OCI-LY3 (cell line): ENCODE measurements at regions not wholly inside any gene's neighbourhood (a gene's known extent, or its start where the extent isn't known, plus 50 kb on each side); places are given as distances from the start of the nearest gene placed in this dataset.

ENCODE experiments used
- H2AFZ ChIP-seq: fragments of 200-600, 300-600 bp; shearing (Covaris generic); 2 replicates; pipeline ENCODE4 v1.6.0; 2014; ENCODE audit warnings: antibody characterized with exemption, low read depth, low read length
- H3K27ac ChIP-seq: fragments of 200-600, 300-600 bp; sonication (generic); 2 replicates; pipeline ENCODE4 v1.5.1; 2014; ENCODE audit warnings: mild to moderate bottlenecking, low read length, moderate library complexity, mixed read lengths
- H3K27me3 ChIP-seq: fragments of 200-600, 300-600 bp; sonication (generic); 2 replicates; pipeline ENCODE4 v1.6.1; 2014; ENCODE audit warnings: low read depth, low read length, mixed read lengths
- H3K36me3 ChIP-seq: fragments of 200-600, 300-600 bp; sonication (generic); replicated peaks from 2 replicates; pipeline ENCODE3; 2014; ENCODE audit warnings: low read depth, low read length, mixed read lengths
- H3K4me1 ChIP-seq: fragments of 300-600, 200-600 bp; sonication (generic); 2 replicates; pipeline ENCODE4 v1.6.1; 2014; ENCODE audit warnings: low read length, mixed read lengths
- H3K4me2 ChIP-seq: fragments of 200-600, 300-600 bp; sonication (generic); 2 replicates; pipeline ENCODE4 v1.6.1; 2014; ENCODE audit warnings: low read length, mixed read lengths
- H3K4me3 ChIP-seq: fragments of 300-600, 200-600 bp; sonication (generic); 2 replicates; pipeline ENCODE4 v1.5.1; 2014; ENCODE audit warnings: antibody characterized with exemption, mild to moderate bottlenecking, low read length, moderate library complexity
- H3K79me2 ChIP-seq: fragments of 300-600, 200-600 bp; shearing (Covaris generic); 2 replicates; pipeline ENCODE4 v1.6.1; 2014; ENCODE audit warnings: mild to moderate bottlenecking, low read length, mixed read lengths
- H3K9ac ChIP-seq: fragments of 300-600, 200-600 bp; shearing (Covaris generic); 2 replicates; pipeline ENCODE4 v1.6.0; 2014; ENCODE audit warnings: mild to moderate bottlenecking, low read length, moderate library complexity
- H3K9me3 ChIP-seq: fragments of 200-600, 300-600 bp; shearing (Covaris generic); 2 replicates; pipeline ENCODE4 v1.6.1; 2014; ENCODE audit warnings: low read length, mixed read lengths; ENCODE audit not compliant: insufficient read depth
- H4K20me1 ChIP-seq: fragments of 200-600, 300-600 bp; sonication (generic); 2 replicates; pipeline ENCODE4 v1.6.1; 2016; ENCODE audit warnings: low read length, mixed read lengths; ENCODE audit not compliant: insufficient read depth
- CTCF ChIP-seq: fragments of 200-600, 300-600 bp; sonication (generic); IDR thresholded peaks from 2 replicates; pipeline ENCODE4 v1.5.1; 2014; ENCODE audit warnings: antibody characterized with exemption, low read length, low read depth
- EZH2phosphoT487 ChIP-seq: fragments of 200-600 bp; shearing (Covaris generic); IDR thresholded peaks from 2 replicates; pipeline ENCODE4 v1.6.1; 2018; ENCODE audit warnings: antibody characterized with exemption, mixed run types, low read depth

GRCh38 chr14:54256156-54256555 lies 140.7 kb upstream of the CDKN3 start:
- Histone ChIP-seq H3K4me1 (peaks cover 12% of the 10 kb centered on the region), H3K27ac (no peak overlapping the region), H3K4me3 (no peak overlapping the region), H3K27me3 (no peaks in the 10 kb centered on the region), H3K4me2 (no peak overlapping the region), H3K36me3 (no peaks in the 10 kb centered on the region), H4K20me1 (no peaks in the 10 kb centered on the region), H3K9ac (no peak overlapping the region), H3K9me3 (no peaks in the 10 kb centered on the region), H3K79me2 (no peaks in the 10 kb centered on the region), H2AFZ (no peak overlapping the region)
- TF ChIP-seq EZH2phosphoT487 (no peak), CTCF (no peak)

- Histone ChIP-seq H3K9ac (no peak overlapping the region), H3K79me2 (no peaks in the 10 kb centered on the region), H2AFZ (no peak overlapping the region), H3K36me3 (no peaks in the 10 kb centered on the region), H4K20me1 (no peaks in the 10 kb centered on the region), H3K4me1 (peaks cover 12% of the 10 kb centered on the region), H3K4me3 (no peak overlapping the region), H3K27ac (no peak overlapping the region), H3K27me3 (no peaks in the 10 kb centered on the region), H3K4me2 (no peak overlapping the region), H3K9me3 (no peaks in the 10 kb centered on the region)
- no peak for TF ChIP-seq EZH2phosphoT487
- no peak for TF ChIP-seq CTCF
Measured at GRCh38 chr14:54257424-54257823, 139.4 kb upstream of the CDKN3 start.

GRCh38 chr14:54258382-54258781 lies 138.4 kb upstream of the CDKN3 start:
- H3K79me2 ChIP-seq = no peaks in the 10 kb centered on the region

GRCh38 chr14:54259821-54260220 lies 137.0 kb upstream of the CDKN3 start:
- TF ChIP-seq CTCF (no peak), EZH2phosphoT487 (no peak)
- H3K4me3 ChIP-seq = no peak overlapping the region
- no peaks in the 10 kb centered on the region for H3K36me3 ChIP-seq
- H4K20me1 ChIP-seq = no peaks in the 10 kb centered on the region
- H3K27ac ChIP-seq = no peak overlapping the region
- H2AFZ ChIP-seq = no peak overlapping the region
- H3K9ac ChIP-seq = no peak overlapping the region
- H3K9me3 ChIP-seq = no peaks in the 10 kb centered on the region
- no peaks in the 10 kb centered on the region for H3K27me3 ChIP-seq
- no peaks in the 10 kb centered on the region for H3K79me2 ChIP-seq
- H3K4me2 ChIP-seq = no peak overlapping the region
- no peaks in the 10 kb centered on the region for H3K4me1 ChIP-seq

More at GRCh38 chr14:54258382-54258781, 138.4 kb upstream of the CDKN3 start:
- Histone ChIP-seq H3K4me2 (no peak overlapping the region), H3K4me3 (no peak overlapping the region), H3K27ac (no peak overlapping the region), H2AFZ (no peak overlapping the region), H3K9me3 (no peaks in the 10 kb centered on the region), H3K9ac (no peak overlapping the region), H3K4me1 (peaks cover 7% of the 10 kb centered on the region), H3K27me3 (no peaks in the 10 kb centered on the region), H3K36me3 (no peaks in the 10 kb centered on the region), H4K20me1 (no peaks in the 10 kb centered on the region)
- no peak for TF ChIP-seq CTCF
- no peak for TF ChIP-seq EZH2phosphoT487
